Natural killer cell (primary cell): ENCODE measurements at regions not wholly inside any gene's neighbourhood (a gene's known extent, or its start where the extent isn't known, plus 50 kb on each side); places are given as distances from the start of the nearest gene placed in this dataset.
"Not testable (repeated sequence)": the region's sequence is repeated elsewhere in the genome, so short reads cannot be mapped to it uniquely, and the experiment has no call there.

Experiments used
- ATAC-seq, 3 donors: fragments of 150-1000 bp in 2 of 3; fragments of 200-7000 bp in 1 of 3; cut with Tn5 transposase; 1 replicate in 1 of 3; 2 replicates in 2 of 3; pipeline ENCODE4 v1.10.0; 2021; ENCODE audit warnings: mild to moderate bottlenecking in 2 of 3, moderate library complexity in 2 of 3
- DNase-seq, 2 donors: peaks; one replicate each; pipeline versions ENCODE4 v3.0.0 to v3.0.0-alpha.2; 2013 to 2021; ENCODE audit warnings: mixed read lengths in 1 of 2
- H3K27ac ChIP-seq: one replicate; pipeline ENCODE4 v1.5.1; 2013; ENCODE audit warnings: mild to moderate bottlenecking, low read length
- H3K27me3 ChIP-seq: one replicate; pipeline ENCODE4 v1.6.1; 2013; ENCODE audit warnings: low read length; ENCODE audit not compliant: control insufficient read depth, insufficient read depth
- H3K36me3 ChIP-seq: one replicate; pipeline ENCODE4 v1.6.1; 2013; ENCODE audit warnings: low read length; ENCODE audit not compliant: control insufficient read depth, insufficient read depth
- H3K4me1 ChIP-seq: one replicate; pipeline ENCODE4 v1.6.1; 2013; ENCODE audit warnings: low read length; ENCODE audit not compliant: control insufficient read depth, insufficient read depth
- H3K4me3 ChIP-seq: one replicate; pipeline ENCODE4 v1.5.1; 2013; ENCODE audit warnings: low read length
- H3K9me3 ChIP-seq: one replicate; pipeline ENCODE4 v1.6.1; 2013; ENCODE audit warnings: low read length; ENCODE audit not compliant: control insufficient read depth, insufficient read depth
- H3K27ac Mint-ChIP-seq, 2 donors: one replicate each; pipeline ENCODE4 v1.8.0; 2022; ENCODE audit warnings: mild to moderate bottlenecking in 2 of 2, mixed read lengths in 2 of 2, moderate library complexity in 1 of 2
- H3K27me3 Mint-ChIP-seq, 2 donors: one replicate each; pipeline ENCODE4 v1.8.0; 2022; ENCODE audit warnings: low read depth in 2 of 2, mixed read lengths in 2 of 2
- H3K36me3 Mint-ChIP-seq: one replicate; pipeline ENCODE4 v1.8.0; 2022; ENCODE audit warnings: mixed read lengths
- H3K4me1 Mint-ChIP-seq, 2 donors: one replicate each; pipeline ENCODE4 v1.8.0; 2022; ENCODE audit warnings: mixed read lengths in 2 of 2
- H3K4me3 Mint-ChIP-seq: one replicate; pipeline ENCODE4 v1.8.0; 2022; ENCODE audit warnings: mild to moderate bottlenecking, moderate library complexity, mixed read lengths
- H3K9me3 Mint-ChIP-seq, 2 donors: one replicate each; pipeline ENCODE4 v1.8.0; 2022; ENCODE audit warnings: mixed read lengths in 2 of 2
- WGBS: methylation state at CpG from one replicate; pipeline ENCODE4 v1.1.7; 2013; ENCODE audit warnings: missing lambda C conversion rate; ENCODE audit not compliant: insufficient coverage; 5-methylcytosine and 5-hydroxymethylcytosine counted together
- intact Hi-C: fragments of 100-400 bp; cut with micrococcal nuclease; formaldehyde crosslinking; loops from one replicate; pipeline ENCODE4 v1.14.2; 2022

- H3K9me3 Mint-ChIP-seq, H3K9me3 ChIP-seq, H3K4me3 Mint-ChIP-seq, ATAC-seq, intact Hi-C loops, H3K27ac ChIP-seq, H3K4me1 Mint-ChIP-seq, DNase-seq, H3K27me3 ChIP-seq, H3K36me3 ChIP-seq, H3K36me3 Mint-ChIP-seq, H3K4me3 ChIP-seq, H3K4me1 ChIP-seq, H3K27me3 Mint-ChIP-seq, H3K27ac Mint-ChIP-seq: not testable (repeated sequence)
- WGBS: no CpG with 5 or more reads among the region's 3 CpGs
Observed at GRCh38 chr2:87184260-87184659, 162.6 kb upstream of the PLGLB1 start.

DNA sequence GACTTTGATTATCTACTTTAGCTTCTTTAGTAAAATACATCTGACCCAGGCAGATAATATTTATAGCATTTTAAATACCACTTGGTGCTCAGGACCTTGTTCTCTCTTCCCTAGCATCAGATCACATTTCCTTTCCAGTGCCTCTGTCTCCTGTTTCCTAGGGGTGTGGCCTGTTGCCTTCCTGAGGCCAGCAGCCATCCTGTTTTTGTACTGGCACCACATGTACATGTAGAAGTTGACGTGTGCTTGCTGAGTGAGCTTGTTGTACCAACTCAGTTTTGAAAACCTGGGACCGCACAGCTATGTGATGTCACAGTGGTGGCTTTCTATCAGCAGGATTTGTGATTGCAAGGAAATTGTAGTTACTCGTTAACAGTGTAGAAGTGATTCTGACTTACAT lies 167.6 kb upstream of the PLGLB1 start:
- H3K27ac ChIP-seq, H3K4me1 Mint-ChIP-seq, H3K4me3 Mint-ChIP-seq, H3K27me3 ChIP-seq, H3K27ac Mint-ChIP-seq, H3K36me3 ChIP-seq, H3K27me3 Mint-ChIP-seq, H3K4me3 ChIP-seq, intact Hi-C loops, H3K36me3 Mint-ChIP-seq, H3K4me1 ChIP-seq, H3K9me3 Mint-ChIP-seq, DNase-seq, ATAC-seq, H3K9me3 ChIP-seq: not testable (repeated sequence)
- no CpG with 5 or more reads among the region's 3 CpGs for WGBS

DNA sequence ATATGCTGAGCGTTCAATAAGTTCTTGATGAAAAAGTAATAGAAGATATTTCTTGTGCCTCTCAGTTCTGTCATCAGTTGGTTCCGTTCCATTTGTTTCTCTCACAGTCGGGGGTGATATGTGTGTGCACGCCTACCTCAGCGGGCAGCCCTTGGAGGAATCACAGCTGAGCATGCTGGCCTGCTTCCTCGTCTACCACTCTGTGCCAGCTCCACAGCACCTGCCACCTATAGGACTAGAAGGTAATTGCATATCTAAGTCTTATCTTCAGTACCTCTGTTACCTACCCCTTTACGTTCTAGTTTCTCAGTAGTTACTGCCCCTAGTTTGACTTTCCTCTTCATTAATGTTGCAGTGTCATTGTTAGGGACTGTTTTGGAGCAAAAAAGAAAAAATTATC lies 171.7 kb upstream of the PLGLB1 start:
- DNase-seq, H3K4me3 ChIP-seq, H3K9me3 Mint-ChIP-seq, H3K4me1 Mint-ChIP-seq, H3K27me3 Mint-ChIP-seq, H3K27ac ChIP-seq, H3K27me3 ChIP-seq, intact Hi-C loops, H3K27ac Mint-ChIP-seq, H3K9me3 ChIP-seq, H3K36me3 ChIP-seq, H3K4me1 ChIP-seq, H3K36me3 Mint-ChIP-seq, H3K4me3 Mint-ChIP-seq: not testable (repeated sequence)
- WGBS: no CpG with 5 or more reads among the region's 7 CpGs
- ATAC-seq: peak; percentile 62 to 81 (median 65)

- H3K4me1 ChIP-seq, ATAC-seq, H3K36me3 Mint-ChIP-seq, H3K27me3 ChIP-seq, DNase-seq, H3K27ac Mint-ChIP-seq, H3K4me1 Mint-ChIP-seq, H3K9me3 ChIP-seq, H3K4me3 Mint-ChIP-seq, H3K9me3 Mint-ChIP-seq, H3K27ac ChIP-seq, H3K4me3 ChIP-seq, H3K36me3 ChIP-seq, H3K27me3 Mint-ChIP-seq, intact Hi-C loops: not testable (repeated sequence)
- WGBS: no CpG with 5 or more reads among the region's 2 CpGs
Observed at GRCh38 chr2:87194254-87194999, 172.8 kb upstream of the PLGLB1 start.

- H3K27ac Mint-ChIP-seq, H3K4me1 ChIP-seq, H3K4me3 ChIP-seq, H3K4me1 Mint-ChIP-seq, H3K9me3 Mint-ChIP-seq, H3K36me3 Mint-ChIP-seq, H3K27me3 Mint-ChIP-seq, H3K4me3 Mint-ChIP-seq, DNase-seq, ATAC-seq, intact Hi-C loops, H3K27me3 ChIP-seq, H3K27ac ChIP-seq, H3K36me3 ChIP-seq, H3K9me3 ChIP-seq: not testable (repeated sequence)
- 92% methylated on average over 1 of the region's 3 CpGs for WGBS
Observed at GRCh38 chr2:87196720-87197388, 175.2 kb upstream of the PLGLB1 start.

DNA sequence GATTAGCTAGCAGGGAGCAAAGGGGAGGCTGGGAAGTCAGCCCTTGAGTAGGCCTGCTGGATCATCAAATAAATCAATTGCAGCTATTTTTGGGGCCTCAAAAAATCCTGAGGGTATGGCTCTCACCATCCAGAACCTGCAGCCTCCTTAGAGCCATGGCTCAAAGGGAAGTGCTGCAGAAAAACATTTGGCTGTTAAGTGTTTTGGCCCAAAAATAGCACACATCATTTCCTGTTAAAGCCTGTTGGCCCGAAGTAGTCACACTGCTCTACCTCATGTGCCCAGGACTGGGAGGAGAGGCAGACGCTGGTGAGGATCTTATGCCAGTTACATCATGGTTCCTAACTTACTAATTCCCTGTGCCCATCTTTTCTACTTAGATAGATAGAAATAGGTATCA lies 176.8 kb upstream of the PLGLB1 start:
- H3K4me1 ChIP-seq, H3K4me1 Mint-ChIP-seq, intact Hi-C loops, H3K36me3 ChIP-seq, H3K27ac Mint-ChIP-seq, DNase-seq, H3K4me3 Mint-ChIP-seq, H3K27ac ChIP-seq, H3K36me3 Mint-ChIP-seq, H3K9me3 ChIP-seq, H3K27me3 Mint-ChIP-seq, H3K27me3 ChIP-seq, H3K4me3 ChIP-seq, ATAC-seq, H3K9me3 Mint-ChIP-seq: not testable (repeated sequence)
- no CpG with 5 or more reads among the region's 2 CpGs for WGBS

DNA sequence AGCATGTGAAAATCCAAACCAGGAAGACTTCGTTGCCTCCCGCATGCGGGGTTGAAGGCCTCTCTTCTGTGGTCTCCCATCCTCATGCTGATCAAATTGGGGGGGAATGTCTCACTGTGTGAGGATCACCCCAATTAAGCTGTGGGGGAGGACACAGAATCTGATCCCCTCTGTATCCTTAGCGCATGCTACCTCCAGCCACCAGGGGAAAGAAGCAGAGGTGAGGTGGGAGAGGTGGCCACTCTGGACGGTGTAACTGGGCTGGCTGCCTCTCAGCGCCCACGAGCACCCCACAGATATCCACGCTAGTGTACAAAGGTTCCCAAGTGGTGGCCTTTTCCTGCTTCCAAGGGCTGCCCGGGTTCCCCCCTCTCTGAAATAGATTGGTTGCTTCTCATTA lies 177.6 kb upstream of the PLGLB1 start:
- WGBS: no CpG with 5 or more reads among the region's 9 CpGs

GRCh38 chr2:87204569-87205147 lies 183.0 kb upstream of the PLGLB1 start:
- H3K4me3 ChIP-seq, H3K27ac Mint-ChIP-seq, H3K27ac ChIP-seq, H3K27me3 ChIP-seq, H3K4me1 ChIP-seq, H3K4me3 Mint-ChIP-seq, DNase-seq, H3K36me3 ChIP-seq, H3K36me3 Mint-ChIP-seq, H3K9me3 Mint-ChIP-seq, H3K27me3 Mint-ChIP-seq, ATAC-seq, H3K4me1 Mint-ChIP-seq, intact Hi-C loops: not testable (repeated sequence)
- H3K9me3 ChIP-seq: peaks cover 11% of the 10 kb centered on the region
- WGBS: 93% methylated on average over 6 of the region's 8 CpGs

More for the DNA sequence above, 177.6 kb upstream of the PLGLB1 start:
- DNase-seq, H3K27me3 ChIP-seq, H3K9me3 Mint-ChIP-seq, H3K4me1 ChIP-seq, H3K4me3 Mint-ChIP-seq, intact Hi-C loops, H3K27me3 Mint-ChIP-seq, H3K4me1 Mint-ChIP-seq, H3K4me3 ChIP-seq, ATAC-seq, H3K27ac ChIP-seq, H3K36me3 ChIP-seq, H3K27ac Mint-ChIP-seq, H3K36me3 Mint-ChIP-seq: not testable (repeated sequence)
- peaks cover 11% of the 10 kb centered on the region for H3K9me3 ChIP-seq
